GM19455 (cell line): ENCODE measurements at regions not wholly inside any gene's neighbourhood (a gene's known extent, or its start where the extent isn't known, plus 50 kb on each side); places are given as distances from the start of the nearest gene placed in this dataset.
"Not testable (repeated sequence)": the region's sequence is repeated elsewhere in the genome, so short reads cannot be mapped to it uniquely, and the experiment has no call there.

Source experiments
- ATAC-seq: cut with Tn5 transposase; IDR thresholded peaks from one replicate; pipeline ENCODE4 v1.9.1; 2021; ENCODE audit not compliant: unreplicated experiment

DNA sequence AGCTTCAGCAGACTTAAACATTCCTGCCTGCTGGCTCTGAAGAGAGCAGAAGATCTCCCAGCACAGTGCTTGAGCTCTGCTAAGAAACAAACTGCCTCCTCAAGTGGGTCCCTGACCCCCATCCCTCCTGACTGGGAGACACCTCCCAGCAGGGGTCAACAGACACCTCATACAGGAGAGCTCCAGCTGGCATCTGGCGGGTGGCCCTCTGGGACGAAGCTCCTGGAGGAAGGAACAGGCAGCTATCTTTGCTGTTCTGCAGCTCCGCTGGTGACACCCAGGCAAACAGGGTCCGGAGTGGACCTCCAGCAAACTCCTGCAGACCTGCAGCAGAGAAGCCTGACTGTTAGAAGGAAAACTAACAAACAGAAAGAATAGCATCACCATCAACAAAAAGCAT lies 139.3 kb downstream of the ATXN7L3B start:
- not testable (repeated sequence) for ATAC-seq

DNA sequence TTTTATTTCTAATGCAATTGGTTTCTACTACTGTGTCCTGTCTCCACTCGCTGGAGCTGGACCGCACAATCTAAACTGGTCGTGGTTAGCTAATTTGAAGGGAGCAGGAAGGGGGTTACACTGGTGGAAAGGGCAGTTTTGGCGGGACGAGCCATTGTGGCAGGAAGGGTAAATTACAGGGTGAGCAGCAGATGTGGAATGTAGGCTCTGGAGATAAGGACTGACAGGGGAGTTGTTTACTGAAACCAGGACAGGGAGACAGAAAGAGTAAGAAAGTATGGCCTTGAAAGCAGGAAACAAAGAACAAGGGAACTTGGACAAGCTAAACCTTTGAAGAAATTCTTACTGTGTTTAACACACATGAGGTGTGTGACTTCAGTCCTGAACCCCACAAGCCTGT lies 147.8 kb downstream of the ATXN7L3B start:
- ATAC-seq = no peak

DNA sequence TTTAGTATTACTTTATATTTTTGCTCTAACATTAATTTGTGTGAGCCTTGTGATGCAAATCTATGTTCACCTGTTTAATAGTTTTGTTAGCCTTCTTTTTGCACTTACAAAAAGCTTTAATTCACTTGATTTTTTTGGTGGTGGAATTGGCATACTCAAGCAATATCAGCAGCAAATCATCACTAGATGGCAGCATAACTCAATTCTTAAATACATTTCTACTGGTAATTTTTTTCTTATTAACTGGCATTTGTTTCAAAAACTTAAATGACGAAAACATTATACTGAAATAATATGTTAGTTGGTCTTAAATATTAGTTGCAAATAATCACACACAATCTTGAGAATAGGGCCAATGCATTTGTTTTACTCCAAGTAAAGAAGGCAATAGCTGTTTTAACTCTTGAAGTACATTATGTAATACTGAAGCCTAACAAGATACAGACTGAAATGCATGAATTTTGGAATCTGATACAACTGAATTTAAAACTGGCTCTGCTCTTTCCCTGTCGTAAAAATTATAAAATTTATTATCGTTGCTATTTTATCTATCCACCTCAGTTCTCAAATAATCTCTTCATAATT lies 151.5 kb downstream of the ATXN7L3B start:
- no peak for ATAC-seq

- ATAC-seq = no peak
Observed at GRCh38 chr12:74689929-74690328, 152.3 kb downstream of the ATXN7L3B start.

- ATAC-seq = no peak
Observed at GRCh38 chr12:74719447-74719846, 181.8 kb downstream of the ATXN7L3B start.

DNA sequence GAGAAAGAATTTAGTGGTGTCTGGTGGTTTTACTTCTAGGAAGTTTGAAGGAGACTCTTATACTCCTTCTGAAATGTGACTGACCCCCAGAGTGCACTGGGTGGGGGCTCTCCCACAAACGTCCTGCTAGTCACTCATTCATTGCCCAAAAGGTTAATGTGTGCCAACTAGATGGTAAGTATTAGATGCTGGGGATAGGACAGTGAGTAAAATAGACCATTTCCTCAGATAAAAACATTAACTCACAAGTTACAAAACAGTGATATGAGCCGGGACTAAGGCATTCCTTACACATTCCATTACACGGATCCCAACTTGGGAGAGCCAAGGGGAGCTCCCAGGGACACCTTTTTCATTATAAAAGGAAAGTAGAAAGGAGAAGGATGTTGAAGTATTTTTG lies 185.1 kb downstream of the ATXN7L3B start:
- ATAC-seq = no peak

GRCh38 chr12:74725154-74725553 lies 187.5 kb downstream of the ATXN7L3B start:
- no peak for ATAC-seq

DNA sequence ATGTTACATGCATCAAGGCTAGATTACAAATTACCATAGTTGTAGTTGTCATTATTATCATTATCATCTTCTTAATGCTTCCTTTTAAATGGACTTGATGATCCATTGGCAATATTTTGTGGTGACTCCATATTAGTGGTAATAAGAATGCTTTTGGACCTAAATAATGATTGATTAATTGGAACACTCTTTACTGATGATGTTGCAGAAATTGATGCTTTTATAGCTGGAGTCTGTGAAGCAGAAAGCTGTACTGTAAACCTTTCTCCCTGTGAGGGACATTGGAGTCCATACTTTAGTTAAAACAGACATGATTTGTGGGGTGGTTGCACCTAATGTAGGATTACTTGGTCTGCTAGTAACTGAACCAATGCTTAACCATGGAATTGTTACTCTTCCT lies 190.4 kb downstream of the ATXN7L3B start:
- ATAC-seq = no peak

DNA sequence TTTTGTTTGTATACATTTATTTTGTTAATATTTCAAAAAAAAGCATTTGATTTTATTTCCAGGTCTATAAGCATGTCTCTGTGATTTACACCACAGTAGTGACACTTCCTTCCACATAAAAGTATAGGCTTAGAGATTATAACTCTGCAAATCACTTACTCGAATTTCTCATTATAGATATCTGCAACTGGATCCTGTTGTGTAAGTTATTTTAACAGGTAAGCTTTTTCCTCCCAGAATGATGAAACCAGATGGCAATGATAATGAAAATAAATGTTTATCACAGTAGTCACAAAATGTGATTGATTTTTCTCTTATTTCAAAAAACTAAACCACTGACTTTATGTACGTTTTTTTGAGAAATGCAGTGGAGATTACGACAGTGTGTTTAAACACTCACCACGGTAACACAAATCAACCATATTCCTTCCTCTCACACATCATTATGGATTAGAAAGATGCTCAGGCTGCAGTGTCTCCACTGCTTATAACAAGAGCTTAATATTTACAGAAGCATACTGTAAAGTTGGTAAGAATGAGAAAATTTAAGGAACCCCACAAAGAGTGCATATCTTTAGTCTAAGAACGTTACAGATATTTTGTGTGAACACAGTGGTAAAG lies 194.6 kb downstream of the ATXN7L3B start:
- no peak for ATAC-seq

GRCh38 chr12:74732826-74733225 lies 195.2 kb downstream of the ATXN7L3B start:
- no peak for ATAC-seq

- ATAC-seq = no peak
Observed at GRCh38 chr12:74741112-74741511, 203.5 kb downstream of the ATXN7L3B start.

DNA sequence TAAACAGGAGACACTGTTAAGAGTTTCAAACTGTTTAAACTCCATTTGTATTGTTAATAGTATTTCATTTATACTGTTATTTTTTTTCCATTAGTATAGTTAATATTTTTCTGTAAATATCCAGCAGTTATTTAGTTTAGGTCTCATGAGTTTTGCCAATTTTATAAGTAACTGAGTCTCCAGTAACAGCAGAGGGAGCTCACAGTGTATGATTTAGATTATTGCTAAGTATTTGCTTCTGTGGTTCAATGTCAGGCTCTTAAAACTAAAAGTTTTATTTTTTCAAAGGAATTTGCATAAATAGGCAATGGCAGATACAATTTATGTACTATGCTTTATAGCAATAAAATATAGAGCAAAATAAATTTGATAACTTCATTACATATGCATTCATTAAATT lies 209.7 kb downstream of the ATXN7L3B start:
- ATAC-seq = no peak

DNA sequence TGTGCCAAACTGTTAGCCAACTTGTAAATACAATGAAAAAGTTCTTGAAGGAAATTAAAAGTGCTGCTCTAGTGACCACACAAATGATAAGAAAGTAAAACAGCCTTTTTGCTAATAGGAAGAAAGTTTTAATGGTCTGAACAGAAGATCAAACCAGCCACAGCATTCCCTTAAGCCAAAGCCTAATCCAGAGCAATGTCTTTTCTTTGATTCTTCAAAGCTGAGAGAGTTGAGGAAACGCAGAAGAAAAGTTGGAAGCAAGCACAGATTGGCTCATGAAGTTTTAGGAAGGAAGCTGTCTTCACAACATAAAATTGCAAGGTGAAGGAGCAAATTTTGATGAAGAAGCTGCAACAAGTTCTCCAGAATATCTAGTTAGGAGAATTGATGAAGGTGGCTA lies 213.8 kb downstream of the ATXN7L3B start:
- ATAC-seq = no peak

GRCh38 chr12:74752215-74752614 lies 214.6 kb downstream of the ATXN7L3B start:
- no peak for ATAC-seq

- ATAC-seq = no peak
Observed at GRCh38 chr12:74770552-74770951, 232.9 kb downstream of the ATXN7L3B start.

- ATAC-seq = no peak
Observed at GRCh38 chr12:74775276-74775675, 237.6 kb downstream of the ATXN7L3B start.

GRCh38 chr12:74776378-74776777 lies 238.7 kb downstream of the ATXN7L3B start:
- no peak for ATAC-seq

DNA sequence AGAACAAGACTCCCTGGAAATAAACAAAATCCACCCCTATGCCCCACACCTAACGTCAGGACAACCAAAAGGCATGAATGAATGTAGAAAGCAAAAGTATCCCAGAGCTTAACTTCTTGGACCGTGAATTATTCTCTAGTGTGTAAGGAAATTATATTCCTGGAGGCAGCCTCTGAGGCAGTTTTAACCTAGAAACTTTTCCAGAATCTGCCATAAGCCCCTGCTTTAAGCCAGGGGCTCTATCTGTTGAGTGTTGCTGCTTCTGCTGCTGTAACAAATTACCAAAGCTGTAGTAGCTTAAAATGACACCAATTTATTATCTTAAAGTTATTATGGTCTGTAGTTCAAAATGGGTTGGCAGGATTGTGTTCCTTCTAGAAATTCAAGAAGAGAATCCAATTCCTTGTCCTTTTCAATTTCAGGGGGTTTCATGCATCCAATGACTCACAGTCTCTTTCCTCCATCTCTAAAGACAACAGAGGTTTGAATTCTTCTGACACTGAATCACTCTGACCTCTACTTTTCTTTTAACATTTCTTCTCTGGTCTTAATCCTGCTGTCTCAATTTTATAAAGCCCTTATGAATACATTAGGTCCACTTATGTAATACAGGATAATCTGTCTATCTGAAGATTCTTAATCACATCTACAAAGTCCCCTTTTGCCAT lies 242.7 kb downstream of the ATXN7L3B start:
- no peak for ATAC-seq

- ATAC-seq = not testable (repeated sequence)
Observed at GRCh38 chr12:74780850-74781241, 243.2 kb downstream of the ATXN7L3B start.

DNA sequence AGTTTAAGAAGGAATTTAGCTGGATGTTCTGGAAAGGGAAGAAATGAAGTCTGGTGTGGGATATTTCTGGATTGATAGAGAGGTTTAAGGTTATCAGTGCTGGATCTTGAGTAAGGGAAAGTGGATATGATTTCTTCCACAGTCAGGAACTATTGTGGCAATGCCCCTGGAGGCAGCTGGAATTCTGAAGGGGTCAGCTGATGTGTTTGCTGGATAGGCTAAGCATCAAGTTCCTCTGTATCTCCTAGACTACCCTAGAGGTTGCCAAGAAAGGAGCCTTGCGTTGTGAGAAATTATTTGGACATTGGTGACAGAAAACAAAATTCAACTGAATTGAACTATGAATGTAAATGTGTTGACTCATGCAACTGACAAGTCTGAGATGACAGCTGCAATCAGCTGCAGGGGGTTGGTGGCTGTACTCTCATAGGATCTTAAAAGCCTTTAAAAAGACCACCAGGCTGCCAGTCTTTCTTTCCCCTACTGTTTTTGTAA lies 244.4 kb downstream of the ATXN7L3B start:
- ATAC-seq = no peak

GRCh38 chr12:74790931-74791330 lies 253.3 kb downstream of the ATXN7L3B start:
- ATAC-seq = no peak

DNA sequence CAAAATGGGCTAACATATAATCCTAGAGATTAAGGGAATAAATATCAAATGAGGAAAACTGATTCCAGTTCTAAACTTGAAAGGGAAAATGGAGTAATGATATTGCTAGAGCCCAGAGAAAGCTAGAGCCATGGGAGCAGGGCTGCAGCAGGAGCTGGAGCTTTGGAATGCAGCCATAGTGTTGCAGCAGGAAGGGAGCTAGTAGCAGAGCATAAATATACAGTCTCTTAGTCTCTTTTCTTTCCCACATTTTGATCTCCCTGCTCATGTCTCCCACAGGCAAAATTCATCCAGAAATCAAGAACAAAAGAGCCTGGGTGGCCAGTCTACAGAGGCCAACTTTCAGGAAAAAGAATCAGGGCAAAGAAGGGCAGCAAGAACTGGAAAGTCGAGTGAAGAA lies 253.7 kb downstream of the ATXN7L3B start:
- no peak for ATAC-seq
